ENCODE measurements at regions not wholly inside any gene's neighbourhood (a gene's known extent, or its start where the extent isn't known, plus 50 kb on each side); places are given as distances from the start of the nearest gene placed in this dataset.

GRCh38 chr7:136189506-136189998 lies 212.4 kb upstream of the MTPN start:
- Mint-ChIP-seq H3K9me3 (peaks cover 2% of the 10 kb centered on the region), H3K36me3 (peaks cover 8% of the 10 kb centered on the region), H3K27ac (no peak overlapping the region), H3K4me1 (ENCODE audit: low read depth) (no peaks in the 10 kb centered on the region), H3K4me3 (no peak overlapping the region), H3K27me3 (no peaks in the 10 kb centered on the region)
- POLR2A ChIA-PET: no interaction called here
- intact Hi-C loops (cut with micrococcal nuclease): loop anchor here (10.0 kb wide), 1 partner anchor 165 kb away; no protein-coding TSS in a partner anchor
- no peak for DNase-seq
- CTCF ChIA-PET: interaction anchor here (0.6 kb wide), 2 partner anchors 27 to 1714 kb away, joined by 3 to 4 read pairs; no protein-coding TSS in a partner anchor

GRCh38 chr7:136186281-136186680 lies 209.1 kb upstream of the MTPN start:
- ChIA-PET POLR2A (no interaction called here), CTCF (no interaction called here)
- no peak for DNase-seq
- intact Hi-C loops (cut with micrococcal nuclease): loop anchor here (10.0 kb wide), 1 partner anchor 161 kb away; no protein-coding TSS in a partner anchor
- H3K36me3 Mint-ChIP-seq: peaks cover 5% of the 10 kb centered on the region
- H3K27ac Mint-ChIP-seq: no peak overlapping the region
- no peaks in the 10 kb centered on the region for H3K4me1 Mint-ChIP-seq (ENCODE audit: low read depth)
- H3K4me3 Mint-ChIP-seq: no peak overlapping the region
- H3K9me3 Mint-ChIP-seq: no peaks in the 10 kb centered on the region
- H3K27me3 Mint-ChIP-seq: no peaks in the 10 kb centered on the region

DNA sequence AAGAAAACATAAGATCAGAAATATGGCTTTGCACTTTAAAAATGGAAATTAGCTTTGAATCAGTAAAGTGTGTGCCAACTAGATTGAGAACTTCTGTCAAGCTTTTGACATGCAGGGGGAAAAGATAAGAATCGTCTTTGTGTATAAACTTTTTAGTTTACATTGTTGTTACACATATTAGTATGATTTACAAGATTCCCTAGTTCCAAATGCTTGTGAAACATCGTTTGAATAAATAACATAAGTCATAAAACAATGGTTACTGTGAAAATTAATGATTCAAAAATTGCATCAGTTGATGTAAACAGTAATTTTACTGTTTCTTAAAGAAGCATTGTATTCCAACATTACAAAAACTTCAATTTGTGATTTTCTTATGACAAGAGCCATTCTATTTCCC lies 207.6 kb upstream of the MTPN start:
- H3K27me3 Mint-ChIP-seq: no peaks in the 10 kb centered on the region
- intact Hi-C loops (cut with micrococcal nuclease): loop anchor here (10.0 kb wide), 1 partner anchor 160 kb away; no protein-coding TSS in a partner anchor
- no peak overlapping the region for H3K4me3 Mint-ChIP-seq
- ChIA-PET CTCF (no interaction called here), POLR2A (no interaction called here)
- peaks cover 5% of the 10 kb centered on the region for H3K36me3 Mint-ChIP-seq
- DNase-seq: no peak
- H3K27ac Mint-ChIP-seq: no peak overlapping the region
- no peaks in the 10 kb centered on the region for H3K4me1 Mint-ChIP-seq (ENCODE audit: low read depth)
- H3K9me3 Mint-ChIP-seq: no peaks in the 10 kb centered on the region

- Mint-ChIP-seq H3K4me3 (no peak overlapping the region), H3K27me3 (no peaks in the 10 kb centered on the region), H3K27ac (no peak overlapping the region), H3K9me3 (no peaks in the 10 kb centered on the region), H3K36me3 (peaks cover 5% of the 10 kb centered on the region), H3K4me1 (ENCODE audit: low read depth) (peaks cover 4% of the 10 kb centered on the region)
- intact Hi-C loops (cut with micrococcal nuclease): loop anchor here (10.0 kb wide), 1 partner anchor 159 kb away; no protein-coding TSS in a partner anchor
- DNase-seq: no peak
- CTCF ChIA-PET: no interaction called here
- POLR2A ChIA-PET: no interaction called here
Observed at GRCh38 chr7:136183981-136184380, 206.8 kb upstream of the MTPN start.

DNA sequence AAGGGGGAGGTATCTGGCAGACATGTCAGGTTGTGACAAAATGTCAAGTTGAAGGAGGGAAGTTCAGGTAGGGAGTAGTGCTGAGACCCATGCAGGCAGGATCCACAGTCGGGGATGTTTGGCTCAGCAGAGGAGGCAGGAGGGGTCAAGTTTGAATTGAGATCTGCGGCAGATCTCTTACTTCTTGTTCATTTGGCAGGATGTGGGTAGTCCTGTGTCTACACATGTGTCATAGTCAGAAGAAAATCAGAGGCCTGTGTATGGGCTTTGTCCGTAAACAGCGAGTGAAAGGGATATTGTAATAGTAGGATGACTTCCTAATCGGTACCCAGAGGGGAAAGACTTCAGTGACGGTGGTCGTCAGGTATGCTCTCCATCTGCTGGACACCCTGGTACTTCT lies 203.8 kb upstream of the MTPN start:
- Mint-ChIP-seq H3K27ac (no peak overlapping the region), H3K27me3 (no peaks in the 10 kb centered on the region), H3K4me1 (ENCODE audit: low read depth) (peaks cover 5% of the 10 kb centered on the region), H3K9me3 (no peaks in the 10 kb centered on the region), H3K36me3 (peaks cover 4% of the 10 kb centered on the region), H3K4me3 (no peak overlapping the region)
- DNase-seq: no peak
- ChIA-PET CTCF (no interaction called here), POLR2A (interaction anchor here (0.7 kb wide), 1 partner anchor 225 kb away, joined by 3 read pairs; no protein-coding TSS in a partner anchor)
- intact Hi-C loops (cut with micrococcal nuclease): loop anchor here (10.0 kb wide), 1 partner anchor 156 kb away; no protein-coding TSS in a partner anchor

DNA sequence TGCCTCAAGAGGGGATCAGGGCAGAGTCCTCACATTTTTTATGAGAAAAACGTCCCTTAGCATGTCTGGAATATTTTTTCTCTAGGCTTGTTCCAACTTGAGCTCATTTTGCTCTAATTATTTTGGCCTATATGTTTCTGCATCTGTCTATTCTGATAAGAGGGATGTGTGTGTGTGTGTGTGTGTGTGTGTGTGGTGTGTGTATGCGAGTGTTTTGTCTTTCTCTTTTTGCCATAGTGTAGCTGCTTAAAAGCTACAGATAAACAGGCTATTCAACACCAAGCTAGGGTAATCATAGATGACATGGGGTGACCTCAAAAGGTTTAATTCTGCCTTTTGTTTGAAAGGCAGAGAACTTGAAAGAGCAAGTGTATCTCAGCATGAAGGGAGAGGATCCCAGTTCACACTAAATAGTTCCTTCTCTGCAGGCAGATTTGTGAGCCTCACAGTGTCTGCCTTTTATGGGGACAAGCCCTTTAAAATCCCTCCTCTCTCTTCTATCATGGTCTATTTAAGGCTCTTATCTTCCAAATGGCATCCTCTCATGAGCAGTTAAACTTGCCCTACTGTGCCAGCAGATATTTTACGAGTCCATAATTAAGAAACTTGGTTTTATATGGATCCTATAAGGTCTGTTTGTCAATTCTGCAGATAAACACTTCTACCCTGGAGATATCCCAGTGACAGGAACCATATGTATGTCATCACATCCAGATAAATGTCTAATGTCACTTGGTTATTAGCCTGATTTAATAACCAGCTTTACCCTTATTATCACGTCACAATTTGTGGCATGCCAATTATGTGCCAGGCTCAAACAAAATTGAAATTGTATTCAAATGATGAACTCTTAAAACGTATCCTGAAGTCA lies 202.9 kb upstream of the MTPN start:
- ChIA-PET POLR2A (no interaction called here), CTCF (no interaction called here)
- H3K4me3 Mint-ChIP-seq: no peak overlapping the region
- H3K27me3 Mint-ChIP-seq: no peaks in the 10 kb centered on the region
- no peaks in the 10 kb centered on the region for H3K9me3 Mint-ChIP-seq
- peaks cover 4% of the 10 kb centered on the region for H3K36me3 Mint-ChIP-seq
- DNase-seq: no peak
- intact Hi-C loops (cut with micrococcal nuclease): loop anchor here (10.0 kb wide), 1 partner anchor 155 kb away; no protein-coding TSS in a partner anchor
- no peak overlapping the region for H3K27ac Mint-ChIP-seq
- H3K4me1 Mint-ChIP-seq (ENCODE audit: low read depth): peaks cover 5% of the 10 kb centered on the region

GRCh38 chr7:136179154-136179553 lies 202.0 kb upstream of the MTPN start:
- CTCF ChIA-PET: no interaction called here
- Mint-ChIP-seq H3K36me3 (peaks cover 4% of the 10 kb centered on the region), H3K27ac (no peak overlapping the region), H3K9me3 (no peaks in the 10 kb centered on the region), H3K27me3 (no peaks in the 10 kb centered on the region), H3K4me3 (no peak overlapping the region), H3K4me1 (ENCODE audit: low read depth) (peaks cover 5% of the 10 kb centered on the region)
- DNase-seq: no peak
- intact Hi-C loops (cut with micrococcal nuclease): no loop called here
- POLR2A ChIA-PET: no interaction called here

DNA sequence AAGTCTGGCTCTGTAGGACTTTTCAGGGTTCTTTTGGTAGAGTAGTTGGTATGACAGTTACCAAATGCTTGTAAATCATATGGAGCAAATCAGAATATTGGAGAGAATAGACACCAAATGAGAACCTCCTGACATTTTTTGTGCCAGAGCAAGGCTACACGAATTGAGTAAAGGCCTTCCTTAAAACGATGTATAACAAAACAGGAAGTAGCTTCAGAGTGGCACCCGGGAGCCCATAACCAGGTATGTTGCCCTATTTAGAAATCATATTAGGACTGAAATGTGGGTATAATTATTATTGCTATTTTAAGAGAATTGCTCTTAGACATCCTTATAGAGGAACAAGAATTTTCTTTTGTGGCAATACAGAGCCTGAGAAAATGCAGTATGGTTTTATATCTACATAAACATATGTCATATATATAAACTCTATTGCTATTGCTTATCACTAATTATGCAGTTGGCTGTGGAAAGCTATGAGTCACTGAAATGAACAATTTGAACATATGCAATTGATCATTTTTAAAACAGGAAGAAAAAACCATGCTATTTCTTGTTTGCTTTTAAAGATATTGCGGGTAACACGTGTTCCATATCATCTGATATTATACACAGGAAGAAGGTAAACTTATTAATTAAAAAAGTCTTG lies 197.4 kb upstream of the MTPN start:
- Mint-ChIP-seq H3K9me3 (no peaks in the 10 kb centered on the region), H3K4me1 (ENCODE audit: low read depth) (peaks cover 5% of the 10 kb centered on the region), H3K36me3 (peaks cover 3% of the 10 kb centered on the region), H3K4me3 (no peak overlapping the region), H3K27me3 (no peaks in the 10 kb centered on the region), H3K27ac (no peak overlapping the region)
- intact Hi-C loops (cut with micrococcal nuclease): no loop called here
- POLR2A ChIA-PET: no interaction called here
- CTCF ChIA-PET: no interaction called here
- no peak for DNase-seq

GRCh38 chr7:136173874-136174273 lies 196.7 kb upstream of the MTPN start:
- H3K36me3 Mint-ChIP-seq: peaks cover 3% of the 10 kb centered on the region
- intact Hi-C loops (cut with micrococcal nuclease): no loop called here

GRCh38 chr7:136171233-136171632 lies 194.1 kb upstream of the MTPN start:
- ChIA-PET POLR2A (no interaction called here), CTCF (interaction anchor here (0.7 kb wide), 1 partner anchor 361 kb away, joined by 3 read pairs; no protein-coding TSS in a partner anchor)
- no peaks in the 10 kb centered on the region for H3K4me1 Mint-ChIP-seq (ENCODE audit: low read depth)
- no peak for DNase-seq
- no peaks in the 10 kb centered on the region for H3K36me3 Mint-ChIP-seq
- H3K9me3 Mint-ChIP-seq: no peaks in the 10 kb centered on the region
- H3K27ac Mint-ChIP-seq: no peak overlapping the region
- H3K4me3 Mint-ChIP-seq: no peak overlapping the region
- intact Hi-C loops (cut with micrococcal nuclease): no loop called here
- no peaks in the 10 kb centered on the region for H3K27me3 Mint-ChIP-seq

More at GRCh38 chr7:136173874-136174273, 196.7 kb upstream of the MTPN start:
- H3K4me1 Mint-ChIP-seq (ENCODE audit: low read depth): no peaks in the 10 kb centered on the region
- H3K27ac Mint-ChIP-seq: no peak overlapping the region
- H3K9me3 Mint-ChIP-seq: no peaks in the 10 kb centered on the region
- no peak for DNase-seq
- ChIA-PET POLR2A (no interaction called here), CTCF (no interaction called here)
- H3K27me3 Mint-ChIP-seq: no peaks in the 10 kb centered on the region
- no peak overlapping the region for H3K4me3 Mint-ChIP-seq

DNA sequence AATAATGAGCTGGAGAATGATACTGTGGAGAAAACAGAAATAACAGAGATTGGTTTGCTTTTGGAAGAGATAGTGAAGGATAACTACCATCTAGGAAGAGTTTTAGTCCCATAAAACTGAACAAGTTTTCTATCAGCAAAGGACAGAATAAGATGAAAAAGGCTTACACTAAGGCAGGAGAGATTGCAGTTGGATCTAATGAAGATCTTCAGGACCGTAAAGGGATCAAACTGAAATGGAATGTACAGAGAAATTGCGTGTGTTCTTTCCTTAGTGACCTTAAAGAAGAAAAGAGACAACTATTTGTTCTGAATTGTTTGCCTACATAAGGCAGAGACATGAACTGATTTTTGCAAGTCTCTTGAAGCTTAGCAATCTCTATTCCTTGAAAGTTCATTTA lies 191.7 kb upstream of the MTPN start:
- Mint-ChIP-seq H3K4me1 (ENCODE audit: low read depth) (no peaks in the 10 kb centered on the region), H3K36me3 (no peaks in the 10 kb centered on the region), H3K9me3 (no peaks in the 10 kb centered on the region), H3K27ac (no peak overlapping the region), H3K4me3 (no peak overlapping the region), H3K27me3 (no peaks in the 10 kb centered on the region)
- intact Hi-C loops (cut with micrococcal nuclease): loop anchor here (10.0 kb wide), 1 partner anchor 64 kb away; no protein-coding TSS in a partner anchor
- ChIA-PET CTCF (no interaction called here), POLR2A (no interaction called here)
- DNase-seq: no peak

GRCh38 chr7:136167991-136168390 lies 190.8 kb upstream of the MTPN start:
- intact Hi-C loops (cut with micrococcal nuclease): loop anchor here (10.0 kb wide), 1 partner anchor 63 kb away; no protein-coding TSS in a partner anchor
- ChIA-PET POLR2A (no interaction called here), CTCF (no interaction called here)
- no peaks in the 10 kb centered on the region for H3K4me1 Mint-ChIP-seq (ENCODE audit: low read depth)
- no peak for DNase-seq
- no peaks in the 10 kb centered on the region for H3K36me3 Mint-ChIP-seq
- H3K27ac Mint-ChIP-seq: no peak overlapping the region
- no peaks in the 10 kb centered on the region for H3K9me3 Mint-ChIP-seq
- no peaks in the 10 kb centered on the region for H3K27me3 Mint-ChIP-seq
- no peak overlapping the region for H3K4me3 Mint-ChIP-seq
